ENCODE measurements at regions not wholly inside any gene's neighbourhood (a gene's known extent, or its start where the extent isn't known, plus 50 kb on each side); places are given as distances from the start of the nearest gene placed in this dataset.

DNA sequence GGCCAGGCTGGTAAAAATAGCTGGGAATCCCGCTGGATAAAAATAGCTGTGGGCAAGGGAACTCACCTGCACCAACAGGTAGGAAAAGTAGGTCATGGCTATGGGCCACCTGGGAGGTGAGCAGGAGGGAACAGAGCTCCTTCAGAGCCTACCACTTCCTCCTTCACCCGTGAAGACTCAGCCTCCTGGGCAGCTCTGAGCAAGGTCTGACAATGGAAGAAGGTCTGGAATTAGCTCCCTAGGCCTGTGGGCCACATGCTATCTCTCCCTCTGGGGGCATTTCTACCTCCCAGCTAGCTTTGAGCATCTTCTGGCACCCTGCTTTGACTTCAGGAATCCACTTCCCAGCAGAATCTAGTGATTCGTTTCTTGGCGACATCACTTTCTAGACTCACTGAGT, 153.9 kb downstream of the MRPL14 start:
- ChIA-PET POLR2A (no interaction called here), RAD21 (ENCODE audit: low non-redundant PET in 1 of 2, low total read pairs in 2 of 2, uncharacterized antibody in 2 of 2, unreplicated experiment in 2 of 2) (no interaction called here), CTCF (no interaction called here)
- no peak overlapping the region for H3K4me3 ChIP-seq (replicated peaks in 1 of 2; ENCODE audit: low read depth in 1 of 2, low read length in 2 of 2)
- no peak overlapping the region for H3K27ac ChIP-seq (ENCODE audit: low read depth, low read length)
- no peak overlapping the region for H3K4me2 ChIP-seq (ENCODE audit: low read length)
- no peaks in the 10 kb centered on the region for H3K27me3 ChIP-seq (ENCODE audit: insufficient read depth, low read length)
- H3K79me2 ChIP-seq (ENCODE audit: insufficient read depth, low read length): no peaks in the 10 kb centered on the region
- no peaks in the 10 kb centered on the region for H4K20me1 ChIP-seq (ENCODE audit: insufficient read depth)
- no peak for ATAC-seq
- BruUV-seq (replicated peaks): no TSS peak
- no peak overlapping the region for H3K9ac ChIP-seq (ENCODE audit: low read length)
- intact Hi-C loops (cut with micrococcal nuclease): no loop called here
- TF ChIP-seq EZH2phosphoT487 (IDR thresholded peaks at IDR 0.05; ENCODE audit: borderline replicate concordance) (no peak), TCF7L2 (IDR thresholded peaks at IDR 0.05; ENCODE audit: borderline replicate concordance, extremely low read depth, insufficient read depth, insufficient read length) (no peak), CEBPB (IDR thresholded peaks at IDR 0.05; ENCODE audit: low read depth) (no peak), EGR1 (IDR thresholded peaks at IDR 0.05; ENCODE audit: low read depth) (no peak), JUND (IDR thresholded peaks at IDR 0.05) (no peak)
- TF ChIP-seq, protein P1, sequence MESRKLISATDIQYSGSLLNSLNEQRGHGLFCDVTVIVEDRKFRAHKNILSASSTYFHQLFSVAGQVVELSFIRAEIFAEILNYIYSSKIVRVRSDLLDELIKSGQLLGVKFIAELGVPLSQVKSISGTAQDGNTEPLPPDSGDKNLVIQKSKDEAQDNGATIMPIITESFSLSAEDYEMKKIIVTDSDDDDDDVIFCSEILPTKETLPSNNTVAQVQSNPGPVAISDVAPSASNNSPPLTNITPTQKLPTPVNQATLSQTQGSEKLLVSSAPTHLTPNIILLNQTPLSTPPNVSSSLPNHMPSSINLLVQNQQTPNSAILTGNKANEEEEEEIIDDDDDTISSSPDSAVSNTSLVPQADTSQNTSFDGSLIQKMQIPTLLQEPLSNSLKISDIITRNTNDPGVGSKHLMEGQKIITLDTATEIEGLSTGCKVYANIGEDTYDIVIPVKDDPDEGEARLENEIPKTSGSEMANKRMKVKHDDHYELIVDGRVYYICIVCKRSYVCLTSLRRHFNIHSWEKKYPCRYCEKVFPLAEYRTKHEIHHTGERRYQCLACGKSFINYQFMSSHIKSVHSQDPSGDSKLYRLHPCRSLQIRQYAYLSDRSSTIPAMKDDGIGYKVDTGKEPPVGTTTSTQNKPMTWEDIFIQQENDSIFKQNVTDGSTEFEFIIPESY (IDR thresholded peaks at IDR 0.05; ENCODE audit: extremely low read depth, insufficient replicate concordance, low read length): no peak
- no peak for DNase-seq (ENCODE audit: low read depth, low spot score)
- no peak overlapping the region for H2AFZ ChIP-seq (ENCODE audit: low read depth, low read length, poor library complexity, severe bottlenecking)
- no peaks in the 10 kb centered on the region for H3K36me3 ChIP-seq (ENCODE audit: control insufficient read depth in 1 of 2, insufficient read depth in 2 of 2, low read length in 2 of 2)
- no peaks in the 10 kb centered on the region for H3K9me2 ChIP-seq (ENCODE audit: insufficient read depth)
- no peaks in the 10 kb centered on the region for H3K9me3 ChIP-seq (ENCODE audit: control insufficient read depth in 1 of 2, insufficient read depth in 1 of 2, low read depth in 1 of 2, low read length in 2 of 2)
- 0 out of 4 replicates have a peak, but pooled peaks cover 0 to under 1% of the 10 kb centered on the region in 2 experiments for H3K4me1 ChIP-seq (ENCODE audit: control insufficient read depth in 1 of 2, insufficient read depth in 2 of 2, low read length in 2 of 2)

DNA sequence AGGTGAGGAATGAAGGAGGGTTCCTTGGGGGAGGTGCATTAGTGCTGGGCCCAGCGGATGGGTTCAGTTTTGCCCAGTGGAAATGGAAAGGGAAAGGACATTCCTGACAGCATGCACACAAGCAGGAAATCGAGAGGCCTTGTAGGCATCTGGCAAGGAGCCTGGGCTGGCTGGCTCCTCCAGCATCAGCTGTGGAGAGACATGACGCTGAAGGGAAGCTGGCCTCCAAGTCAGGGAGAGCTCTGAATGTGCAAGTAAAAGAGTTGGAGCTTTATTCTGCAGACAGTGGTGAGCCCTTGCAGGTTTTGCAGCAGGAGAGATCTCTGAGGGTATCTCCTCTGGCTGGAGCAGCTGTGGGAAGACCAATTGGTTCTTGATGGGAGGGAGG, 154.3 kb downstream of the MRPL14 start:
- RAD21 ChIA-PET (ENCODE audit: low non-redundant PET in 1 of 2, low total read pairs in 2 of 2, uncharacterized antibody in 2 of 2, unreplicated experiment in 2 of 2): no interaction called here
- POLR2A ChIA-PET: no interaction called here
- Histone ChIP-seq H4K20me1 (ENCODE audit: insufficient read depth) (no peaks in the 10 kb centered on the region), H2AFZ (ENCODE audit: low read depth, low read length, poor library complexity, severe bottlenecking) (no peak overlapping the region), H3K9me3 (ENCODE audit: control insufficient read depth in 1 of 2, insufficient read depth in 1 of 2, low read depth in 1 of 2, low read length in 2 of 2) (no peaks in the 10 kb centered on the region), H3K79me2 (ENCODE audit: insufficient read depth, low read length) (no peaks in the 10 kb centered on the region), H3K4me3 (replicated peaks in 1 of 2; ENCODE audit: low read depth in 1 of 2, low read length in 2 of 2) (no peak overlapping the region), H3K4me1 (ENCODE audit: control insufficient read depth in 1 of 2, insufficient read depth in 2 of 2, low read length in 2 of 2) (no peaks in the 10 kb centered on the region), H3K9ac (ENCODE audit: low read length) (no peak overlapping the region), H3K4me2 (ENCODE audit: low read length) (no peak overlapping the region), H3K36me3 (ENCODE audit: control insufficient read depth in 1 of 2, insufficient read depth in 2 of 2, low read length in 2 of 2) (no peaks in the 10 kb centered on the region), H3K27ac (ENCODE audit: low read depth, low read length) (no peak overlapping the region), H3K9me2 (ENCODE audit: insufficient read depth) (no peaks in the 10 kb centered on the region), H3K27me3 (ENCODE audit: insufficient read depth, low read length) (no peaks in the 10 kb centered on the region)
- CTCF ChIA-PET: no interaction called here
- no TSS peak for BruUV-seq (replicated peaks)
- no peak for ATAC-seq
- DNase-seq (ENCODE audit: low read depth, low spot score): no peak
- intact Hi-C loops (cut with micrococcal nuclease): no loop called here
- no peak for TF ChIP-seq EGR1 (IDR thresholded peaks at IDR 0.05; ENCODE audit: low read depth)
- TF ChIP-seq POLR2AphosphoS5 (IDR thresholded peaks at IDR 0.05; ENCODE audit: low read depth, low read length): no peak
- no peak for TF ChIP-seq POLR2A (IDR thresholded peaks at IDR 0.05; ENCODE audit: borderline replicate concordance, extremely low read depth, insufficient read depth, insufficient read length)
- TF ChIP-seq ZNF274 (IDR thresholded peaks at IDR 0.05; ENCODE audit: low read depth, low read length): no peak
- TF ChIP-seq, protein P1 (IDR thresholded peaks at IDR 0.05; ENCODE audit: extremely low read depth, insufficient replicate concordance, low read length): no peak
- no peak for TF ChIP-seq YY1 (IDR thresholded peaks at IDR 0.05; ENCODE audit: extremely low read depth, insufficient replicate concordance, low read depth, low read length)
- TF ChIP-seq, protein P2, sequence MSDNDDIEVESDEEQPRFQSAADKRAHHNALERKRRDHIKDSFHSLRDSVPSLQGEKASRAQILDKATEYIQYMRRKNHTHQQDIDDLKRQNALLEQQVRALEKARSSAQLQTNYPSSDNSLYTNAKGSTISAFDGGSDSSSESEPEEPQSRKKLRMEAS (IDR thresholded peaks at IDR 0.05): no peak
- TF ChIP-seq, protein P3, sequence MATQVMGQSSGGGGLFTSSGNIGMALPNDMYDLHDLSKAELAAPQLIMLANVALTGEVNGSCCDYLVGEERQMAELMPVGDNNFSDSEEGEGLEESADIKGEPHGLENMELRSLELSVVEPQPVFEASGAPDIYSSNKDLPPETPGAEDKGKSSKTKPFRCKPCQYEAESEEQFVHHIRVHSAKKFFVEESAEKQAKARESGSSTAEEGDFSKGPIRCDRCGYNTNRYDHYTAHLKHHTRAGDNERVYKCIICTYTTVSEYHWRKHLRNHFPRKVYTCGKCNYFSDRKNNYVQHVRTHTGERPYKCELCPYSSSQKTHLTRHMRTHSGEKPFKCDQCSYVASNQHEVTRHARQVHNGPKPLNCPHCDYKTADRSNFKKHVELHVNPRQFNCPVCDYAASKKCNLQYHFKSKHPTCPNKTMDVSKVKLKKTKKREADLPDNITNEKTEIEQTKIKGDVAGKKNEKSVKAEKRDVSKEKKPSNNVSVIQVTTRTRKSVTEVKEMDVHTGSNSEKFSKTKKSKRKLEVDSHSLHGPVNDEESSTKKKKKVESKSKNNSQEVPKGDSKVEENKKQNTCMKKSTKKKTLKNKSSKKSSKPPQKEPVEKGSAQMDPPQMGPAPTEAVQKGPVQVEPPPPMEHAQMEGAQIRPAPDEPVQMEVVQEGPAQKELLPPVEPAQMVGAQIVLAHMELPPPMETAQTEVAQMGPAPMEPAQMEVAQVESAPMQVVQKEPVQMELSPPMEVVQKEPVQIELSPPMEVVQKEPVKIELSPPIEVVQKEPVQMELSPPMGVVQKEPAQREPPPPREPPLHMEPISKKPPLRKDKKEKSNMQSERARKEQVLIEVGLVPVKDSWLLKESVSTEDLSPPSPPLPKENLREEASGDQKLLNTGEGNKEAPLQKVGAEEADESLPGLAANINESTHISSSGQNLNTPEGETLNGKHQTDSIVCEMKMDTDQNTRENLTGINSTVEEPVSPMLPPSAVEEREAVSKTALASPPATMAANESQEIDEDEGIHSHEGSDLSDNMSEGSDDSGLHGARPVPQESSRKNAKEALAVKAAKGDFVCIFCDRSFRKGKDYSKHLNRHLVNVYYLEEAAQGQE (IDR thresholded peaks at IDR 0.05; ENCODE audit: low read depth): no peak
- TF ChIP-seq EZH2phosphoT487 (IDR thresholded peaks at IDR 0.05; ENCODE audit: borderline replicate concordance): no peak

Data from HCT116 (cell line).